ENCODE measurements at regions not wholly inside any gene's neighbourhood (a gene's known extent, or its start where the extent isn't known, plus 50 kb on each side); places are given as distances from the start of the nearest gene placed in this dataset.

- TF ChIP-seq CTCF (IDR thresholded peaks at IDR 0.05) (no peak), POLR2A (IDR thresholded peaks at IDR 0.05) (no peak)
Measured at GRCh38 chr6:105641504-105641903, 238.6 kb upstream of the PREP start.
